ENCODE measurements at regions not wholly inside any gene's neighbourhood (a gene's known extent, or its start where the extent isn't known, plus 50 kb on each side); places are given as distances from the start of the nearest gene placed in this dataset.

DNA sequence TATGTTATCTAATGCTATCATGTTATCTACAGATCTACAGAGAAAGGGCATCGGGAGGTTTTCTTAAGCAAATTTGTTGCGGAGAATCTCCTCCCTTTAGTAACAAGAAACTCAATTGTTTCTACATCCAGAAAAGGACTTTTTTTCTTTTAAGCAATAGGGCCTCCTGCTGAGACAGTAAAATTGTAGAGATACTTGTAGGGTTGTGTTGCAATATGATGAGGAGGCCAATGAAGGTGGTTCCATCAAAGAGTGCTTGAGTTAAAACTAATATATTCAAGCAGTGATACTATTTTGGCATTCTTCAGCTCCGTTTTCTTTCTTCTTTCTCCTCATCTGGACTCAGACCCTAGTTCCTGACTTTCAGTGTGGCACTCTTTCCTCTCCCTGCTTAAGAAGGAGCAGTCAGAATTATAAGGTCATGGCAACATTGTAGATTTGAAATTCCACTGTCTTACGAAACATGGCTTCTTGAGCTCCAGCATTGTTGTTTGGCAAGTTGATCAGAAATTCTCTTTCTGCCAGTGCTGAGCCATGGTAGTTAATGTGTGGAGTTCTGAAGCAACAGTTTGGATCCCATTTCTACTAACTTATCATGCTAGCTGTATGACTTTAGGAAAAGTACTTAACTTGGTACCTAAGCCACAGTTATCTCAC, 202.0 kb upstream of the SLC14A2 start:
- DNase-seq = no peak
- no peaks in the 10 kb centered on the region for H3K27me3 ChIP-seq (ENCODE audit: control insufficient read depth, insufficient read depth, low read length)
- H3K4me3 ChIP-seq (ENCODE audit: insufficient read depth, low read depth, low read length) = no peak overlapping the region
- H3K36me3 ChIP-seq (replicated peaks; ENCODE audit: control insufficient read depth, insufficient read depth, low read length) = no peaks in the 10 kb centered on the region

DNA sequence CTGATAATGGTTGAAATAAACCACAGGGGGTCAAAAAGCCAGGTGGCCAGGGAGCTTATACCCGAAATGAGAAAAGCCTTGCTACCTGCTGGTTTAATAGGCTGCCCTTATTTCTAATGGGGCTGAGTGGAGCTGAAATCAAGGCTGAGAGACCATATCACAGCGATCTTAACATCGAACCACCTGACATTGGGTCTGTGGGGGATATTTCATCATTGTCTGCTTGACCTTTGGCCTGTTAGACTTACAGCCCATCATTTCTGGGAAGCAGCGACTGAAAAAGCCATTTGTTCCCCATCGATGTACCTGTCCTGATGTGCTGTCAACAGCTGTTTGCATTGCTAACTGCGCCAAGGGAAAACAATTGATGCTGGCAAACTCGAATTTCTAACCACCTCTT, 199.7 kb upstream of the SLC14A2 start:
- DNase-seq = peak; percentile 3
- Histone ChIP-seq H3K27me3 (ENCODE audit: control insufficient read depth, insufficient read depth, low read length) (no peaks in the 10 kb centered on the region), H3K36me3 (replicated peaks; ENCODE audit: control insufficient read depth, insufficient read depth, low read length) (no peaks in the 10 kb centered on the region), H3K4me3 (ENCODE audit: insufficient read depth, low read depth, low read length) (no peak overlapping the region)

DNA sequence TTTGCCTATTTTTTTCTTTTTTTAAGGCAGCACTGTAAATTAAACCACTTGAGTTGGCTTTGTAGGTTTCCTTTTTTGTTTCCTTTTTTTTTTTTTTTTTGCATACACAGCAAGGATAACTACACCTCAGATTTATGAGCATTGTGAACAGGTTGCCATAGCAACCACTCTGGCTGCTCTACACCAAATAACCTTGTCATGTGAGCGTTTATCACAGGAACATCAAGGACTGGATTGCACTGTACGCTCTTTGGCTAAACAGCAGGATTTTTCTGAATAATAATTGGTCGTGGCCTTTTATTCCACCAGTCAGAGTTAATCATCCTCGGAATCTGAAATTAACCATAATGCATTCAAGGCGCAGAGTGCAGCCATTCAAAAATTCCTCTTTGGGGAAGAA, 199.1 kb upstream of the SLC14A2 start:
- no peak overlapping the region for H3K4me3 ChIP-seq (ENCODE audit: insufficient read depth, low read depth, low read length)
- no peaks in the 10 kb centered on the region for H3K36me3 ChIP-seq (replicated peaks; ENCODE audit: control insufficient read depth, insufficient read depth, low read length)
- no peak for DNase-seq
- no peaks in the 10 kb centered on the region for H3K27me3 ChIP-seq (ENCODE audit: control insufficient read depth, insufficient read depth, low read length)

DNA sequence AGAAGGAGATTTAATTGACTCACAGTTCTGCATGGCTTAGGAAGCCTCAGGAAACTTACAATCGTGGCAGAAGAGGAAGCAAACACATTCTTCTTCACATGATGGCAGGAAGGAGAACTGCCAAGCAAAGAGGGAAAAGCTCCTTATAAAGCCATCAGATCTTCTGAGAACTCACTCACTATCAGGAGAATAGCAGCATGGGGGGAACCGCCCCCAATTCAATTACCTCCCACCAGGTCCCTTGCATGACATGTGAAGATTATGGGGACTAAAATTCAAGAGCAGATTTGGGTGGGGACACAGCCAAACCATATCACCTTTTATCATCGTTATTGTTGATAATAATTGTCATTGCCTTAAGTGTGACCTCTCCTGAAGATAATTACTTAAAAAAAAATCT, 197.9 kb upstream of the SLC14A2 start:
- DNase-seq = no peak
- Histone ChIP-seq H3K36me3 (replicated peaks; ENCODE audit: control insufficient read depth, insufficient read depth, low read length) (no peaks in the 10 kb centered on the region), H3K4me3 (ENCODE audit: insufficient read depth, low read depth, low read length) (no peak overlapping the region), H3K27me3 (ENCODE audit: control insufficient read depth, insufficient read depth, low read length) (no peaks in the 10 kb centered on the region)

DNA sequence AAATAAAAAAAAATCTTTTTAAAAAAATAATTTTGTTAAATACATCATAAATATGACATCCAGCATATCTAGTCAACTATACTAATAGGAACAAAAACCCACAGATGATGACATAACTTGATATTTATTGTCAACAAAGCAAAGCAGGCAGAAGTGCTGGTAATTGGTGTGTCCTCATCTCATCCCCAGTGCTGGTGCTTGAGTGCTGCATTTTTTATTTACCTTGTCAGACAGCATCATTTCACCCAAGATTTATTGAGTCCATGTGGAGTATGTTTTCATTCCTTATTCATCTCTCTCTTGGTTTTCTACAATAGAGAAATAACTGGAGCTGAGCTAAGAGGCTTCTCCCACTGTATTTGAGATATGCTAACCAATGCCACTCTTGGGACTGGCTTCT, 191.6 kb upstream of the SLC14A2 start:
- no peaks in the 10 kb centered on the region for H3K36me3 ChIP-seq (replicated peaks; ENCODE audit: control insufficient read depth, insufficient read depth, low read length)
- no peak overlapping the region for H3K4me3 ChIP-seq (ENCODE audit: insufficient read depth, low read depth, low read length)
- H3K27me3 ChIP-seq (ENCODE audit: control insufficient read depth, insufficient read depth, low read length) = no peaks in the 10 kb centered on the region
- no peak for DNase-seq

DNA sequence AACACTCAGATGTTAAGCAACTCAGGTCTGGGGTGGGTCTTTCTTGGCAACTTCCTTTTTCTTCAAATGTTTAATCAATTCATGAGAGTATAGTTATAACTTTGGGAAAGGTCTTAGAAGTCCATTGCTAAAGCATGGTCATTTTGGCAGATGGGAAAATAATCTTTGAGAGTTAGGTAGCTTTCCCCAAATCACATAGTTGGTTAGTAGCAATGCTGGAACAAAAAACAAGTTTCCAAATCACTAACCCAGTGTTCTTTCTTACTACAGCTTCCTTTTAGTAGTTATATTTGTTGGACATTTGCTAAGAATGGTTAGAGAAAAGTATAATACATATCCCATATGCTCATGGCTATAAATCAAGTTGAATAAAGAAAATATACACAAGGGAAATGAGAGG, 185.2 kb upstream of the SLC14A2 start:
- Histone ChIP-seq H3K4me3 (ENCODE audit: insufficient read depth, low read depth, low read length) (no peak overlapping the region), H3K27me3 (ENCODE audit: control insufficient read depth, insufficient read depth, low read length) (no peaks in the 10 kb centered on the region), H3K36me3 (replicated peaks; ENCODE audit: control insufficient read depth, insufficient read depth, low read length) (no peaks in the 10 kb centered on the region)
- no peak for DNase-seq

DNA sequence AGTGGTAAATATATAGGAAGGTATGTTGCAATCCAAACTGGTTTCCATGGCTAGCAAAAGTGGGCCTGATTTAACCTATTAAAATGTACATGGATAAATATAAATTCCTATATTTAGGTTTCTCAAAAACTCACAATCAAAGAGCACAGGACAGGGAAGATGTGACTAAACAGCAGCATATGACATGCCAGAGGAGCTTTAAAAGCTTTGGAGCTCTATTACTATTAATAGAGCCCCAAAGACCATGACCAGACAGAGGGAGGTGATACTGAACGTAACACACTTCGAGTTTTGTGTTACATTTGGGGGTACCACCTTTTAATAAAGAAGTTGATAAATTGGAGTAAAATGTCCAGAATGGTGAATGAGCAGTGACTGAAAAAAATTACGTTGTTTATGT, 179.5 kb upstream of the SLC14A2 start:
- DNase-seq = no peak
- Histone ChIP-seq H3K27me3 (ENCODE audit: control insufficient read depth, insufficient read depth, low read length) (no peaks in the 10 kb centered on the region), H3K36me3 (replicated peaks; ENCODE audit: control insufficient read depth, insufficient read depth, low read length) (no peaks in the 10 kb centered on the region), H3K4me3 (ENCODE audit: insufficient read depth, low read depth, low read length) (no peak overlapping the region)

DNA sequence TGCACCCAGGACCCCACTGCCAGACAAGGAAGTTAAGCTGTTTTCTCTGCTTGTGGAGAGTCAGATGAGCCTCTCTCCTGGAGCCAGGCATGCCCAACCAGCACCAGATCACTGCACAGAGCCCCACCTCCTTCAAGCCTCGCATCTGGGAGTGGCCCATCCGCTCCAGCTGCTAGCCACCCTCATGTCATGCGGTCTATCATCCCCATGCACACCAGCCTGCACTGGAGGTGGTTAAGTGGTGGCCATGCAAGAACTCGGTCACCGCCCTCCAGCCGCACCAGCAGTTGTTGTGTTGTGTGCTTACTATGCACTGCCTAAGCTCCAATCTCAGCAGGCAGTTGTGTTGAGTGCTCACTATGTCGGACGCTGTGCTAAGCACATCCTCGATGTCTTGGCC, 177.9 kb upstream of the SLC14A2 start:
- no peak for DNase-seq
- H3K36me3 ChIP-seq (replicated peaks; ENCODE audit: control insufficient read depth, insufficient read depth, low read length) = no peaks in the 10 kb centered on the region
- no peaks in the 10 kb centered on the region for H3K27me3 ChIP-seq (ENCODE audit: control insufficient read depth, insufficient read depth, low read length)
- H3K4me3 ChIP-seq (ENCODE audit: insufficient read depth, low read depth, low read length) = no peak overlapping the region

DNA sequence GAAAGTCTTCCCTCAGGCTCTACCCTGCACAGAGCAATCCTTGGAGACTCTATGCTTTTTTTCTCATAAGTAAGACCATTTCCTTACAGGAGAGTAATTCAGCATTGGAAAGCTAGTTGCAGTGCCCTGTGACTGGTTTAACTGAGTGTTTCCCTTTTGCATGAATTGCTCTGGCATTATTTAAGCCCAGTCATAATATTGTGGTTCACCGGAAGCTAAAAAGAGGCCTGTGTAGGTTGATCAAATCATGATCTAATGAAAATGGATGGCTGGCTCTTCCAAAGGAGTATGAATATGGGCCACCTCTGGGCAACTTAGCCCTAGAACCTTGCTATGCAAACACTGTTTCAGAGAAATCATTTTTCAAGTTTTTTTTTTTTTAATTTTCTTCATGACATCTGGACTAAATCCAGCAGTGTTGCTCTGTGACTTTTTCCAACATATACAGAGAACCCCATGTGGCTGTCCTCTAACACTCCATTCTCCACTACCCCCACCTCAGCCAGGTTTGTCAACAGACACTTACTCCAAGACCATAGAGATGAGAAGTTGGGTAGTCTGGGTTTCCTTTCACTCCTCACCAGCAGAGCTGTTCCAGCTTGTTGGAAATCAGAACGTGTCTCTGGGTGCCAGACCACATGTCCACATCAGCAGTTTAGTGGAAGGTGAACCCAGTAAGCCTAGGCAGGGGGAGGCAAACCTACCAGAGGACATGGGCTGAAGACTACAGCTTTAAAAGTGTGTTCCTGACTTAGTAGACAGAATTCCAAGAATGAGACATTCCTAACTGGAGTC, 175.2 kb upstream of the SLC14A2 start:
- H3K27me3 ChIP-seq (ENCODE audit: control insufficient read depth, insufficient read depth, low read length) = no peaks in the 10 kb centered on the region
- no peak for DNase-seq

DNA sequence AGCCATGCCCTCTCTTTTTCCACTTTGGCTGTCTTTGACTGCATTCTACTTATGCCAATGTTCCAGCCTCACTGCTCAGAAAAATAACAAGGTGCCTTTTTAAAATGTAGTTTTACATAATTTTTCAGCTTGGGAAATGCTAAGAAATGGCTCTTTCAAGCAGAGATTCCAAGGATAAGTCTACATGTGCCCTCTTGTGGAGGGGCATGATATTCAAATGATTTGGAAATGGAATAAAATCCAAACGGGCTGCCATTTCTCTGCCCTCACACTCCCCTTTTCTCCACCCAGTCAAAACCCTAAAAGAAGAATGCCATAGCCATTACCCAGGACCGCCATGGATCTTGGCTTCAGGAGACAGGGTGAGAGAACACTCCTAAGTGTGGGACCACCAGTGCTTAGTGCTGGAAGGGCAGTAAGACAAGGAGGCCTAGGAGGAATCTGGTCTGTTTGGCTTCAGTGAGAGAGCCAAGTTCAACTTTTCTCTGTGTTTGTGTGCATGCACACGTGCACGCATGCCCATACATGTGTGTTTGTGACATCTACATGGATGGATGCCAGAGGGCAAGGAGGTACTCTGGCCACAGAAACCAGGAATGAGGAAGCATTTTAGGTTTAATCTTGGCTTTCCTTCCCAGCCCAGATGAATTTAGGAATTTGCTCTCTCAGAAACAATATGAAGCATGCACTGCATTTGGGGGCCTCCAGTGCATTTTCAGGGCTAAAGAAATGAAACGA, 174.0 kb upstream of the SLC14A2 start:
- DNase-seq = no peak
- Histone ChIP-seq H3K4me3 (ENCODE audit: insufficient read depth, low read depth, low read length) (no peak overlapping the region), H3K27me3 (ENCODE audit: control insufficient read depth, insufficient read depth, low read length) (no peaks in the 10 kb centered on the region), H3K36me3 (replicated peaks; ENCODE audit: control insufficient read depth, insufficient read depth, low read length) (no peaks in the 10 kb centered on the region)

More for the DNA sequence above, 175.2 kb upstream of the SLC14A2 start:
- H3K4me3 ChIP-seq (ENCODE audit: insufficient read depth, low read depth, low read length) = no peak overlapping the region
- H3K36me3 ChIP-seq (replicated peaks; ENCODE audit: control insufficient read depth, insufficient read depth, low read length) = no peaks in the 10 kb centered on the region

DNA sequence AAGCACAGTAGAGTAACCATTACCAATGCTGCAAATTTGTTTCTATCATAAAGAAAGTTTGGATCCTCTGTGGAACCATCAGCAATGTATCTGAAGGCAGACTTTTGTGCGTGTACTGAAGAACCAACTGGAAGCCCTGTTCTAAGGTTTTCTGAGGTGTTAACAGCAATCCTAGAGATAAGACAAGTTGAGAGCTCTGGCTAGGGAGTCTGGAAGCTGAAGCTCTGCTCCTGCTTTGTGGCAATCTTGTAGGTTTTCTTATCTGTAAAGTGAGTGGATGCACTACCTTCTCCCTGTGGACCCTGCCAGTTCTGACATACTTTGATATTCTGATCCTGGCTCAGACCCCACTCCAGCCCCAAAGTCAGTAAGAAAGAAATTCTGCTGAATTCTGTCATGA, 171.2 kb upstream of the SLC14A2 start:
- DNase-seq = no peak
- no peaks in the 10 kb centered on the region for H3K36me3 ChIP-seq (replicated peaks; ENCODE audit: control insufficient read depth, insufficient read depth, low read length)

DNA sequence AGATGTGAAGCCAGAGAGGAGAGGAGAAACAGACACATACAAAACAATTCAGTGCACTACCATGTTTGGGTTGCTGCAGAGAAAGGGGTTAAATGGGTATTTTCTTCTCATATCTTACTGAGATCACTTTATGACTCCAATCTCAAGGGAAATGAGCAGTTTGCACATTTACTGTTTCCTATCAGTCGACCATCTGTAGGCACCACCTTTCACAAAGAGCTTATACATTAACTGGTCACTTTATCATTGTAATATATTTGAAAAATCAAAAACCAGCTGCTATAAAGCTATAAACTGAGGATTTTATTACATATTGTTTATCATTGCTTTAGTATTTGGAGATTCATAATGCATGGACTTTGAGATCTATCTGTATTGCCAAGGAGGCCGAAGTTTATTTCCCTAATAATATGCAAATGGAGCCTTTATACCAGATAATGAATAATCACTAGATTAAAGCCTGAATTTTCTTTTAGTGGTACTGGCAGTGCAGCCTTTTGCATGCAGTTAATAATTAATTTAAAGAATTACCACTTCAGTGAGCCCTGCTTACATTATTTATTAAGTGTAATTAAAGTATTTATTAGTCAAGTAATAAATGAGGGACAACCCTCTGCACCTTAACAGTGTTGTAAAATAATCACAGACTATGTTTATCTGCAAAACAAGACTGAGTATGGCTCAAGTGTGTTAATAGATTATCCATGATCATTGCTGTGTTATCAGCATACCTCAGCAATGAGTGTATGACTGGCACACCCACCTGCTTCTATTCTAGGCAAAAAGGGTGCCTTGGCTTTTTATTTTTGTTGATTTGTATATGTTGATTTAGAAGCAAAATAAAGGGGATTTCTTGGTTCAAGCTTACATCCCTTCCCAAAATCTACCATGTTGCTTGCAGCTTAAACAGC, 167.7 kb upstream of the SLC14A2 start:
- DNase-seq = no peak
- H3K27me3 ChIP-seq (ENCODE audit: control insufficient read depth, insufficient read depth, low read length) = no peaks in the 10 kb centered on the region
- H3K4me3 ChIP-seq (ENCODE audit: insufficient read depth, low read depth, low read length) = no peak overlapping the region
- H3K36me3 ChIP-seq (replicated peaks; ENCODE audit: control insufficient read depth, insufficient read depth, low read length) = no peaks in the 10 kb centered on the region

More for the DNA sequence above, 171.2 kb upstream of the SLC14A2 start:
- Histone ChIP-seq H3K27me3 (ENCODE audit: control insufficient read depth, insufficient read depth, low read length) (no peaks in the 10 kb centered on the region), H3K4me3 (ENCODE audit: insufficient read depth, low read depth, low read length) (no peak overlapping the region)

DNA sequence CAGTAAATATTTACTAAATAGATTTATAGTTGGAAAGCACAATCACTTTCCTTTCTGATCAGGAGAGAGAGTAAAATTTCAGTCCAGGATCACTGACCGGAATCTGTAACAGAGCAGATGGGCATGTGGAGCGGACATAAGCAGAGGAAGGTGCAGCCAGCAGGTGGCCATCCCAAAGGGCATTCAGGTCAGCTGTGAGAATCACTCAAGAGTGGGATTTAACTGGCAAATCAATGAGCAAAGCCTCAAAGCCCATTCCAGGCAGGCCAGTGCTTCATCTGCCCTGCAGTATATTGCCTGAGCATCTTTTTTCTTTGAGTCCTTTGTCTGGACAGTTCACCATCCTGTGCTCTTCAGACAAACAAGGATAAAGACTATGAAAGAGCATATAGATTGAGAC, 166.4 kb upstream of the SLC14A2 start:
- Histone ChIP-seq H3K4me3 (ENCODE audit: insufficient read depth, low read depth, low read length) (no peak overlapping the region), H3K36me3 (replicated peaks; ENCODE audit: control insufficient read depth, insufficient read depth, low read length) (no peaks in the 10 kb centered on the region), H3K27me3 (ENCODE audit: control insufficient read depth, insufficient read depth, low read length) (no peaks in the 10 kb centered on the region)
- DNase-seq = no peak

Measured in H7 (cell line).